H1 (cell line): ENCODE measurements at regions not wholly inside any gene's neighbourhood (a gene's known extent, or its start where the extent isn't known, plus 50 kb on each side); places are given as distances from the start of the nearest gene placed in this dataset.

Experiments used
- CTCF ChIA-PET: fragments of 300-600 bp; sonication (Branson Sonifier 250); formaldehyde crosslinking; loops from one replicate; lab custom pipeline; 2021; ENCODE audit not compliant: partially characterized antibody; lab: Charles Lee
- POLR2A ChIA-PET: fragments of 300-600 bp; sonication (Branson Sonifier 250); formaldehyde crosslinking; loops from one replicate; lab custom pipeline; 2021; ENCODE audit warnings: inconsistent platforms; ENCODE audit not compliant: partially characterized antibody; lab: Charles Lee
- DNase-seq, 2 experiments: peaks; one replicate each; pipeline versions ENCODE4 v3.0.0 to v3.0.0-alpha.2; 2010 to 2022; ENCODE audit warnings: low spot score in 2 of 2, low read depth in 1 of 2, mixed read lengths in 1 of 2
- FAIRE-seq: peaks from 2 replicates; lab custom pipeline; 2011; peaks lifted over from hg19 to GRCh38; lab: Jason Lieb, UNC
- H2AFZ ChIP-seq: 2 replicates; pipeline ENCODE4 v1.8.1; 2012; ENCODE audit warnings: low read length, inconsistent platforms
- H2AK5ac ChIP-seq: 2 replicates; pipeline ENCODE4 v1.6.1; 2013; ENCODE audit warnings: low read depth, low read length
- H2BK120ac ChIP-seq: replicated peaks from 2 replicates; pipeline ENCODE3; 2013; ENCODE audit warnings: low read depth, low read length, inconsistent platforms
- H2BK12ac ChIP-seq: 2 replicates; pipeline ENCODE4 v1.6.1; 2013; ENCODE audit warnings: low read depth, low read length
- H2BK15ac ChIP-seq: 2 replicates; pipeline ENCODE4 v1.6.1; 2013; ENCODE audit warnings: low read length
- H2BK20ac ChIP-seq: 2 replicates; pipeline ENCODE4 v1.6.1; 2013; ENCODE audit warnings: low read length
- H2BK5ac ChIP-seq: 2 replicates; pipeline ENCODE4 v1.6.1; 2013; ENCODE audit warnings: low read depth, low read length
- H3K14ac ChIP-seq: 2 replicates; pipeline ENCODE4 v1.6.1; 2013; ENCODE audit warnings: inconsistent platforms; ENCODE audit not compliant: insufficient read length
- H3K18ac ChIP-seq: 2 replicates; pipeline ENCODE4 v1.6.1; 2013; ENCODE audit warnings: low read length; ENCODE audit errors: extremely low read depth
- H3K23ac ChIP-seq: 2 replicates; pipeline ENCODE4 v1.6.1; 2013; ENCODE audit warnings: inconsistent platforms; ENCODE audit not compliant: insufficient read length
- H3K23me2 ChIP-seq: 2 replicates; pipeline ENCODE4 v1.6.1; 2013; ENCODE audit warnings: low read depth, low read length
- H3K27ac ChIP-seq: 2 replicates; pipeline ENCODE4 v1.6.1; 2011; ENCODE audit warnings: low read depth, low read length, inconsistent platforms
- H3K27me3 ChIP-seq, 4 experiments: replicated peaks in 1 of 4; 1 replicate in 1 of 4; 2 replicates in 3 of 4; pipeline versions ENCODE4 v1.6.1 to v1.8.1; 2011 to 2013; ENCODE audit warnings: low read length in 3 of 4, mild to moderate bottlenecking in 3 of 4, inconsistent platforms in 2 of 4, mixed read lengths in 2 of 4, moderate library complexity in 1 of 4; ENCODE audit not compliant: control insufficient read depth in 3 of 4, insufficient read depth in 3 of 4; ENCODE audit errors: extremely low read depth in 1 of 4
- H3K36me3 ChIP-seq, 4 experiments: 2 replicates each; pipeline versions ENCODE4 v1.6.1 to v1.8.1; 2011 to 2013; ENCODE audit warnings: mild to moderate bottlenecking in 4 of 4, low read length in 3 of 4, moderate library complexity in 2 of 4, control low read depth in 1 of 4, inconsistent platforms in 1 of 4; ENCODE audit not compliant: insufficient read depth in 4 of 4, control insufficient read depth in 2 of 4
- H3K4ac ChIP-seq: replicated peaks from 2 replicates; pipeline ENCODE3; 2013; ENCODE audit warnings: low read length, low read depth, mixed read lengths, inconsistent platforms; ENCODE audit not compliant: insufficient read length
- H3K4me1 ChIP-seq, 4 experiments: replicated peaks in 1 of 4; 1 replicate in 1 of 4; 2 replicates in 3 of 4; pipeline versions ENCODE4 v1.6.1 to v1.8.1; 2011 to 2013; ENCODE audit warnings: low read length in 3 of 4, inconsistent platforms in 2 of 4, mixed read lengths in 1 of 4; ENCODE audit not compliant: insufficient read depth in 4 of 4, control insufficient read depth in 3 of 4
- H3K4me2 ChIP-seq, 2 experiments: 2 replicates each; pipeline versions ENCODE4 v1.6.1 to v1.8.1; 2011 to 2013; ENCODE audit warnings: low read depth in 2 of 2, low read length in 2 of 2, control low read depth in 1 of 2, inconsistent platforms in 1 of 2, mild to moderate bottlenecking in 1 of 2; ENCODE audit not compliant: insufficient read depth in 1 of 2
- H3K4me3 ChIP-seq, 4 experiments: fragments of 200-600, 300-600 bp in 1 of 4; sonication (generic), shearing (Covaris generic), sonication (Bioruptor Twin) in 1 of 4; 2 replicates each; pipeline versions ENCODE4 v1.5.1 to v1.8.1; 2011 to 2016; ENCODE audit warnings: low read length in 4 of 4, low read depth in 3 of 4, control low read depth in 2 of 4, inconsistent platforms in 2 of 4, mild to moderate bottlenecking in 2 of 4, mixed read lengths in 1 of 4, moderate library complexity in 1 of 4; ENCODE audit not compliant: insufficient read depth in 2 of 4; ENCODE audit errors: extremely low read depth in 1 of 4
- H3K56ac ChIP-seq: replicated peaks from 2 replicates; pipeline ENCODE3; 2013; ENCODE audit warnings: low read depth, mild to moderate bottlenecking, mixed read lengths, low read length, inconsistent platforms; ENCODE audit not compliant: insufficient read length
- H3K79me1 ChIP-seq: 2 replicates; pipeline ENCODE4 v1.6.1; 2013; ENCODE audit warnings: low read depth, low read length, control low read depth
- H3K79me2 ChIP-seq, 2 experiments: 2 replicates each; pipeline versions ENCODE4 v1.6.1 to v1.8.1; 2012 to 2013; ENCODE audit warnings: low read length in 2 of 2, mild to moderate bottlenecking in 2 of 2, inconsistent platforms in 1 of 2; ENCODE audit not compliant: insufficient read depth in 2 of 2, control insufficient read depth in 1 of 2
- H3K9ac ChIP-seq, 4 experiments: replicated peaks in 1 of 4; 1 replicate in 1 of 4; 2 replicates in 3 of 4; pipeline versions ENCODE4 v1.6.1 to v1.8.1; 2011 to 2013; ENCODE audit warnings: low read depth in 3 of 4, low read length in 3 of 4, control low read depth in 2 of 4, mild to moderate bottlenecking in 2 of 4, moderate library complexity in 2 of 4, inconsistent platforms in 1 of 4; ENCODE audit errors: extremely low read depth in 1 of 4
- H3K9me3 ChIP-seq, 2 experiments: 2 replicates each; pipeline versions ENCODE4 v1.6.1 to v1.8.1; 2012 to 2013; ENCODE audit warnings: mild to moderate bottlenecking in 2 of 2, moderate library complexity in 2 of 2, control low read depth in 1 of 2, inconsistent platforms in 1 of 2, low read depth in 1 of 2, low read length in 1 of 2, mixed read lengths in 1 of 2; ENCODE audit not compliant: insufficient read depth in 2 of 2
- H4K20me1 ChIP-seq, 2 experiments: replicated peaks in 1 of 2; 2 replicates each; pipeline versions ENCODE3 to v1.8.1; 2011 to 2013; ENCODE audit warnings: inconsistent platforms in 2 of 2, low read length in 2 of 2, mild to moderate bottlenecking in 1 of 2; ENCODE audit not compliant: insufficient read depth in 2 of 2, control insufficient read depth in 1 of 2
- H4K5ac ChIP-seq: 2 replicates; pipeline ENCODE4 v1.6.1; 2013; ENCODE audit warnings: low read length, low read depth, mixed read lengths, inconsistent platforms; ENCODE audit not compliant: insufficient read length
- H4K8ac ChIP-seq: 2 replicates; pipeline ENCODE4 v1.8.0; 2013; ENCODE audit warnings: mild to moderate bottlenecking, moderate library complexity, low read length, inconsistent platforms; ENCODE audit not compliant: insufficient read depth; ENCODE audit errors: extremely low read depth
- H4K91ac ChIP-seq: replicated peaks from 2 replicates; pipeline ENCODE3; 2013; ENCODE audit warnings: low read length, mixed read lengths, inconsistent platforms; ENCODE audit not compliant: insufficient read length
- HDAC6 ChIP-seq: IDR thresholded peaks from one replicate; pipeline ENCODE4 v1.7.1; 2012; ENCODE audit warnings: low read depth, mild to moderate bottlenecking, inconsistent platforms, low read length, moderate library complexity
- RXRA ChIP-seq: IDR thresholded peaks from 2 replicates; pipeline ENCODE4 v1.6.1; 2011; ENCODE audit warnings: low read depth, mild to moderate bottlenecking, low read length, moderate library complexity; ENCODE audit not compliant: insufficient read depth

- H3K79me1 ChIP-seq: no peaks in the 10 kb centered on the region
- no peak overlapping the region for H2AK5ac ChIP-seq
- H4K20me1 ChIP-seq: no peaks in the 10 kb centered on the region
- H4K91ac ChIP-seq: no peak overlapping the region
- H2BK20ac ChIP-seq: no peak overlapping the region
- ChIA-PET CTCF (interaction anchor here (1.5 kb wide), 1 partner anchor 128 kb away, joined by 5 read pairs; no protein-coding TSS in a partner anchor), POLR2A (no interaction called here)
- DNase-seq (no peak), FAIRE-seq (no peak)
- no peak overlapping the region for H3K14ac ChIP-seq
- no peak overlapping the region for H3K4ac ChIP-seq
- no peaks in the 10 kb centered on the region for H3K27me3 ChIP-seq
- no peaks in the 10 kb centered on the region for H3K36me3 ChIP-seq
- H3K56ac ChIP-seq: peak overlapping the region; percentile 94
- H2BK5ac ChIP-seq: no peak overlapping the region
- no peak overlapping the region for H3K9ac ChIP-seq
- H3K27ac ChIP-seq: no peak overlapping the region
- no peaks in the 10 kb centered on the region for H3K9me3 ChIP-seq
- no peak overlapping the region for H3K23ac ChIP-seq
- no peak overlapping the region for H3K18ac ChIP-seq
- H3K4me2 ChIP-seq: no peak overlapping the region
- no peak overlapping the region for H2BK120ac ChIP-seq
- H4K5ac ChIP-seq: no peak overlapping the region
- H3K23me2 ChIP-seq: peaks cover 4% of the 10 kb centered on the region; the same call in 1 of the 2 replicates
- TF ChIP-seq HDAC6 (no peak), RXRA (no peak)
- no peak overlapping the region for H2BK12ac ChIP-seq
- H3K79me2 ChIP-seq: no peaks in the 10 kb centered on the region
- H2AFZ ChIP-seq: no peak overlapping the region
- H3K4me1 ChIP-seq: peaks cover 0 to 5% (median 0%) of the 10 kb centered on the region in 4 experiments; a peak in 1 of 7 replicates
- H4K8ac ChIP-seq: no peak overlapping the region
- no peak overlapping the region for H2BK15ac ChIP-seq
- H3K4me3 ChIP-seq: no peak overlapping the region
Measured at GRCh38 chr20:24064915-24065314, 76.3 kb upstream of the GGTLC1 start.
